ENCODE measurements at regions not wholly inside any gene's neighbourhood (a gene's known extent, or its start where the extent isn't known, plus 50 kb on each side); places are given as distances from the start of the nearest gene placed in this dataset.

DNA sequence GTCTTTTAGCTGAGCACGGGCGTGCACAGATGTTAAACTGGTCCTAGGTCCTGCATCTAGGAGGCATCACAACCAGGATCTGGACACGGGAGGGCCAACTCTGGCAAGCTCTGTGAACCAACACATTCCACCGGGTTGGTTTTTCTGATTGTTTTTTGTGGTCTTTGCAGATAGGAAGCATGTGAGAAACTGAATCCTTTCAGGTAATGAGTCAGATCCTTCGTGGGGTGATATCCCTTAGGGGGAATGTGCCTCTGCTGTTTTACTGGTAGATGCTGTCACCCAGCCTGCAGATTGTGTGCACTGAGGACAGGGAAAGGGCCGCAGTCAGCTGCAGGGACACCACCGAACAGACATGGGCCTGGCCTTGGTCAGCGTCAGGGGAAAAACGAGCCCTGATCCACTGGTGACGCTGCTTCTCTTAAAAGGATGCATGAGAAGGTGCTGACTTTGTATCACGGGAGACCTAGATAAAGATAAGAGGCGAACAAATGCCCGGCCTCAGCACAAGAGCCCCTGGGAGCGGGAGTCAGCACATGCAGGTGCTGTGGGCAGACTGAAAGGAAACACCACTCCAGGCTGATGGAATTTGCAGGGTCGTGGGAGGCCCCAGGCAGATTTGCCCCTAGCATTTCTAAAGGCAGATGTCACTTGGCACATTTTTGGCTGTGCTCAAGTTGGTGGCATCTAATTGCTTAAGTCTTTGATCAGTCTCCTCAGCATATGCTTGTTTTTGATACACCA lies 51.1 kb downstream of the DOP1B start:
- no peak overlapping the region for H3K4me3 ChIP-seq (replicated peaks in 1 of 3)
- H3K4me1 ChIP-seq, result peaks cover 22 to 25% of the 10 kb centered on the region in 2 donors
- H3K27ac ChIP-seq, result no peak overlapping the region
- H3K27me3 ChIP-seq, result no peaks in the 10 kb centered on the region
- H3K36me3 ChIP-seq, result no peaks in the 10 kb centered on the region
- no peak for TF ChIP-seq POLR2A (IDR thresholded peaks at IDR 0.05)
- TF ChIP-seq, protein P1, sequence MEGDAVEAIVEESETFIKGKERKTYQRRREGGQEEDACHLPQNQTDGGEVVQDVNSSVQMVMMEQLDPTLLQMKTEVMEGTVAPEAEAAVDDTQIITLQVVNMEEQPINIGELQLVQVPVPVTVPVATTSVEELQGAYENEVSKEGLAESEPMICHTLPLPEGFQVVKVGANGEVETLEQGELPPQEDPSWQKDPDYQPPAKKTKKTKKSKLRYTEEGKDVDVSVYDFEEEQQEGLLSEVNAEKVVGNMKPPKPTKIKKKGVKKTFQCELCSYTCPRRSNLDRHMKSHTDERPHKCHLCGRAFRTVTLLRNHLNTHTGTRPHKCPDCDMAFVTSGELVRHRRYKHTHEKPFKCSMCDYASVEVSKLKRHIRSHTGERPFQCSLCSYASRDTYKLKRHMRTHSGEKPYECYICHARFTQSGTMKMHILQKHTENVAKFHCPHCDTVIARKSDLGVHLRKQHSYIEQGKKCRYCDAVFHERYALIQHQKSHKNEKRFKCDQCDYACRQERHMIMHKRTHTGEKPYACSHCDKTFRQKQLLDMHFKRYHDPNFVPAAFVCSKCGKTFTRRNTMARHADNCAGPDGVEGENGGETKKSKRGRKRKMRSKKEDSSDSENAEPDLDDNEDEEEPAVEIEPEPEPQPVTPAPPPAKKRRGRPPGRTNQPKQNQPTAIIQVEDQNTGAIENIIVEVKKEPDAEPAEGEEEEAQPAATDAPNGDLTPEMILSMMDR (IDR thresholded peaks at IDR 0.05), result no peak
- intact Hi-C loops (cut with DNase I), result loop anchor here (2.0 kb wide), 1 partner anchor 61 kb away; no protein-coding TSS in a partner anchor
- no peak for DNase-seq
- 86 to 96% methylated on average over 15 of the region's 15 CpGs for WGBS, 2 donors
- H3K9me3 ChIP-seq, result no peaks in the 10 kb centered on the region

DNA sequence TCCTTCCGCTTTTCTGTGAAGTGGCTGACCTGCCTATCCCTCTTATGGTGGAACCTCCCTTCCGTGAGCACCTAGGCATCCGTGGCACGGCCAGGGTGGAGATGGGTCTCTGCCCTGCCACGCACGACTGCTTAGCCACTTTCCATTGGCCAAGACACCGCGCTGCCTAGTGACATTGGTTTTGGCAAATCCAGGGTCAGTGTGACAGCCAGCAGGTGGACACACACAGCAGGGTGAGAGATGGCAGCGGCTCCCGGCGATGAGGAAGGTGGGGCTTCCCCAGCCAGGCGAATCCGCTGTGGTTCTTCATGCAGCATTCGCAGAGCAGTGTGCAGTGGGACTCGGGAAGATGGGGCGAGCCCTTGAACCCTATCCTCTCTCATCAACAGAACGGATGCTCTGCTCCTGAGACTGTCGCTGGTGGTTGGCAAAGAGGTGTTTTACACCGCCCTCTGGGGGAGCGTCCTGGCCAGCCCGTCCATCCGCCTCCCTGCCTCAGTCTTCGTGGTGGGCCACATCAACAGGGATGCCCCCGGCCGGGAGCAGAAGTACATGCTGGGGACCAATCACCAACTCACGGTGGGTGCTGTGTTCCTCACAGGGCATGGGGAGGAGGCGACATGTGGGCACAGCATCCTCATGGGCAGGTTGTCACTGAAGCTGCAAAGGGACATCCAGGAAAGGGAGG lies 51.8 kb downstream of the DOP1B start:
- whole genome bisulfite sequencing, 2 donors, result 89 to 93% methylated on average over 20 to 27 of the region's 27 CpGs
- no peak for TF ChIP-seq POLR2A (IDR thresholded peaks at IDR 0.05)
- TF ChIP-seq, protein P1 (IDR thresholded peaks at IDR 0.05), result no peak
- intact Hi-C loops (cut with DNase I), result no loop called here

DNA sequence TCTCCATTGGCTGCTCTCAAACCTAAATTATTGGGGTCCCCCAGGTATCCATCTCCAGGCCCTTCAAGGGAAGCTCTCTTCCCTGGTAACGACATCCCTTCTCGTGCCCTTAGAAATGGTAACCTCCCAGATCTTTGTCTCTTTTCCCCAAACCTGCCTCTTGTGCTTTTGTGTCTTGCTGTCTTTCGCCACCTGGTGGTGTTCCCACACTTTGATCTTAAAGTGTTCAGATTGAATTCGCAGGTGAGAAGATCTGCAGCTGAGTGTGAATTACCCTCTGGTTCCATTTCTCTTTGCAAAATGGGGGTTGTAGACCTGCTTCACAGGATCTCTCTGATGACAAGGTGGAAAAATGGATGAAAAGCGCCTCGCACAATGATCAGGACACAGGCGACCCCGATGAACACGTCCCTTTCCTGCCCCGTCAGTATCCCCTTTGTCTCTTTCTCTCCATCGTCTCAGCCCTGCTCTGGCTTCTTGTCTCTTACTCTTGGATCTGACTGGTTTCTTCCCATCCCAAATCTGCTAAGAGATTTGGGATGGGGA lies 53.1 kb downstream of the DOP1B start:
- Histone ChIP-seq H3K27me3 (no peaks in the 10 kb centered on the region), H3K4me3 (replicated peaks in 1 of 3) (no peak overlapping the region), H3K4me1 (peaks cover 5 to 7% of the 10 kb centered on the region in 2 donors), H3K9me3 (no peaks in the 10 kb centered on the region), H3K27ac (no peak overlapping the region), H3K36me3 (no peaks in the 10 kb centered on the region)
- peak; percentile 69 to 72 for DNase-seq
- intact Hi-C loops (cut with DNase I), result no loop called here
- WGBS, 2 donors, result 84% methylated on average over 11 of the region's 11 CpGs
- TF ChIP-seq POLR2A (IDR thresholded peaks at IDR 0.05), result no peak
- TF ChIP-seq, protein P1 (IDR thresholded peaks at IDR 0.05), result peak in 5 of 6 experiments; percentile 17 to 84 (median 58)

More for the DNA sequence above, 51.8 kb downstream of the DOP1B start:
- no peak overlapping the region for H3K4me3 ChIP-seq (replicated peaks in 1 of 3)
- H3K9me3 ChIP-seq, result no peaks in the 10 kb centered on the region
- H3K36me3 ChIP-seq, result no peaks in the 10 kb centered on the region
- H3K4me1 ChIP-seq, result peaks cover 15 to 18% of the 10 kb centered on the region in 2 donors
- H3K27me3 ChIP-seq, result no peaks in the 10 kb centered on the region
- DNase-seq, result no peak
- no peak overlapping the region for H3K27ac ChIP-seq

DNA sequence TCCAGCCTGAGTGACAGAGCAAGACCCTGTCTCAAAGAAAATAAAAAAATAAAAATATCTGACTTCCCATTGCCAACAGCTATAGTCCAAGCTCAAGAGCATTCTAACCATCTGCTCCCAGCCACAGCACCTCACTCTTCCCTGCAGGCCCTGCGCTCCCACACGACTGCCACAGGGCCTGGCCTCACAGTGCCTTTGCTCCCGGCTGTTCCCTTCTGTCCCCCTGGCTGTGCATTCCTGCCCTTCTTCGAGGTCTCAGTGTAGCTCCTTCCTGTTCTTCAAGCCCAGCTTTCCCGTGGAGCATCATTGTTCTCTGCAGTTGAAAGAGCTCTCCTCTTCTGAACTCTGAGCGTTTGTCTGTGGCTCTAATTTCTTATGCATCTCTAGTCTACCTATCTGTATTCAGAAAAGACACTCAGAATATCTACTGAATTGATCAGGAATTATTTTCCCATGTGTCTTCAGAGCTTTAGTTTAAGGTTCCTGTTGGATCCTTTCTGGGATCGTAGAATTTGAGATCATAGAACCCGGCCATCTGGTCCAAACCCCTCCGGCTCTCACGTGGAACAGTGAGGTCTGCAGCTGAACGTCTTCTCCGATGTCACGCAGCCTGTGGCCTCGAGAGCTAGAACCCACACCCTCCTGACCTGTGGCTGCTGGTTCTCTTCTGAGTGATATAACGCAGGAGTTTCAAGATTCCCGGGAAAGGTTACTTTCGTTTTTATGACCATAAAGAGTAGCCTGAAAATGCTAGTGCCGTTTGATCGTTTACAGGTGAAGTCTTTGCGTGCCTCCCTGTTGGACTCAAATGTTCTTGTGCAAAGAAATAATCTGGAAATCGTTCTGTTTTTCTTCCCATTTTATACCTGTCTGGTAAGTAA lies 54.4 kb downstream of the DOP1B start:
- Histone ChIP-seq H3K4me3 (replicated peaks in 1 of 3) (no peak overlapping the region), H3K27ac (no peak overlapping the region), H3K4me1 (no peaks in the 10 kb centered on the region), H3K9me3 (no peaks in the 10 kb centered on the region), H3K27me3 (no peaks in the 10 kb centered on the region), H3K36me3 (no peaks in the 10 kb centered on the region)
- WGBS, 2 donors, result 89 to 90% methylated on average over 21 of the region's 21 CpGs
- DNase-seq, result no peak
- intact Hi-C loops (cut with DNase I), result no loop called here
- TF ChIP-seq POLR2A (IDR thresholded peaks at IDR 0.05), result no peak
- TF ChIP-seq, protein P1 (IDR thresholded peaks at IDR 0.05), result no peak

All from thyroid gland (tissue), 4 donors.